ENCODE measurements at regions not wholly inside any gene's neighbourhood (a gene's known extent, or its start where the extent isn't known, plus 50 kb on each side); places are given as distances from the start of the nearest gene placed in this dataset.
A peak's percentile ranks its signal among the peaks of the same experiment; 100 is the strongest.

- no peak for DNase-seq
Observed at GRCh38 chr15:61798631-61799030, 261.6 kb downstream of the VPS13C start.

- no peak for DNase-seq
Observed at GRCh38 chr15:61796056-61796455, 264.2 kb downstream of the VPS13C start.

- no peak for DNase-seq
Observed at GRCh38 chr15:61794881-61795280, 265.4 kb downstream of the VPS13C start.

- no peak for DNase-seq
Observed at GRCh38 chr15:61794276-61794675, 266.0 kb downstream of the VPS13C start.

GRCh38 chr15:61784734-61785133, 275.5 kb downstream of the VPS13C start:
- DNase-seq: no peak

GRCh38 chr15:61780278-61780980, 279.8 kb downstream of the VPS13C start:
- peak in 1 of 2 experiments; percentile 12 for DNase-seq

- DNase-seq: no peak
Observed at GRCh38 chr15:61777689-61778088, 282.6 kb downstream of the VPS13C start.

GRCh38 chr15:61769557-61769956, 290.7 kb downstream of the VPS13C start:
- DNase-seq: no peak

- no peak for DNase-seq
Observed at GRCh38 chr15:61768131-61768530, 292.1 kb downstream of the VPS13C start.

- no peak for DNase-seq
Observed at GRCh38 chr15:61764981-61765380, 295.3 kb downstream of the VPS13C start.

GRCh38 chr15:61764141-61764540, 296.1 kb downstream of the VPS13C start:
- no peak for DNase-seq

GRCh38 chr15:61762676-61763075, 297.6 kb downstream of the VPS13C start:
- DNase-seq: no peak

GRCh38 chr15:61759639-61760038, 300.6 kb downstream of the VPS13C start:
- no peak for DNase-seq

GRCh38 chr15:61756071-61756820, 304.0 kb downstream of the VPS13C start:
- DNase-seq: no peak

- DNase-seq: no peak
Observed at GRCh38 chr15:61755467-61755866, 304.8 kb downstream of the VPS13C start.

GRCh38 chr15:61753018-61753710, 307.1 kb downstream of the VPS13C start:
- no peak for DNase-seq

GRCh38 chr15:61752001-61752400, 308.2 kb downstream of the VPS13C start:
- no peak for DNase-seq

GRCh38 chr15:61750271-61751084, 309.8 kb downstream of the VPS13C start:
- peak in 1 of 2 experiments; percentile 35 for DNase-seq

GRCh38 chr15:61749169-61749568, 311.1 kb downstream of the VPS13C start:
- DNase-seq: peak in 1 of 2 experiments; percentile 54

- DNase-seq: no peak
Observed at GRCh38 chr15:61748529-61748928, 311.7 kb downstream of the VPS13C start.

- no peak for DNase-seq
Observed at GRCh38 chr15:61746589-61746988, 313.7 kb downstream of the VPS13C start.

GRCh38 chr15:61743345-61743909, 316.8 kb downstream of the VPS13C start:
- no peak for DNase-seq

- DNase-seq: no peak
Observed at GRCh38 chr15:61742591-61742990, 317.7 kb downstream of the VPS13C start.
